Parathyroid adenoma (tissue), 2 donors: ENCODE measurements at regions not wholly inside any gene's neighbourhood (a gene's known extent, or its start where the extent isn't known, plus 50 kb on each side); places are given as distances from the start of the nearest gene placed in this dataset.

Experiments
- H2AFZ ChIP-seq: fragments of 300-600 bp; sonication (generic); one replicate; pipeline ENCODE4 v1.7.0; 2017; ENCODE audit warnings: antibody characterized with exemption, mild to moderate bottlenecking
- H3K27ac ChIP-seq: fragments of 300-600 bp; sonication (generic); one replicate; pipeline ENCODE4 v1.7.0; 2017
- H3K27me3 ChIP-seq: fragments of 300-600 bp; sonication (generic); one replicate; pipeline ENCODE4 v1.7.0; 2017; ENCODE audit warnings: low read length; ENCODE audit not compliant: control insufficient read depth, insufficient read depth
- H3K36me3 ChIP-seq: fragments of 300-600 bp; sonication (generic); one replicate; pipeline ENCODE4 v1.7.0; 2017; ENCODE audit warnings: low read length; ENCODE audit not compliant: control insufficient read depth, insufficient read depth
- H3K4me1 ChIP-seq: fragments of 300-600 bp; sonication (generic); one replicate; pipeline ENCODE4 v1.7.0; 2017; ENCODE audit warnings: control low read depth
- H3K4me2 ChIP-seq: fragments of 300-600 bp; sonication (generic); one replicate; pipeline ENCODE4 v1.7.0; 2017; ENCODE audit warnings: low read length
- H3K4me3 ChIP-seq: fragments of 300-600 bp; sonication (generic); one replicate; pipeline ENCODE4 v1.7.0; 2017; ENCODE audit warnings: low read depth, low read length
- H3K79me2 ChIP-seq: fragments of 300-600 bp; sonication (generic); one replicate; pipeline ENCODE4 v1.7.0; 2017; ENCODE audit warnings: control low read depth
- H3K9ac ChIP-seq: fragments of 300-600 bp; sonication (generic); one replicate; pipeline ENCODE4 v1.7.0; 2017; ENCODE audit warnings: mild to moderate bottlenecking
- H3K9me3 ChIP-seq: fragments of 300-600 bp; sonication (generic); one replicate; pipeline ENCODE4 v1.7.0; 2017; ENCODE audit warnings: low read length; ENCODE audit not compliant: control insufficient read depth
- TF ChIP-seq, protein P1 (sequence below): fragments of 300-600 bp; sonication (generic); IDR thresholded peaks from one replicate; pipeline ENCODE4 v1.7.0; 2017; ENCODE audit warnings: antibody characterized with exemption, mild to moderate bottlenecking
- donor health status: primary hyperparathyroidism.

DNA sequence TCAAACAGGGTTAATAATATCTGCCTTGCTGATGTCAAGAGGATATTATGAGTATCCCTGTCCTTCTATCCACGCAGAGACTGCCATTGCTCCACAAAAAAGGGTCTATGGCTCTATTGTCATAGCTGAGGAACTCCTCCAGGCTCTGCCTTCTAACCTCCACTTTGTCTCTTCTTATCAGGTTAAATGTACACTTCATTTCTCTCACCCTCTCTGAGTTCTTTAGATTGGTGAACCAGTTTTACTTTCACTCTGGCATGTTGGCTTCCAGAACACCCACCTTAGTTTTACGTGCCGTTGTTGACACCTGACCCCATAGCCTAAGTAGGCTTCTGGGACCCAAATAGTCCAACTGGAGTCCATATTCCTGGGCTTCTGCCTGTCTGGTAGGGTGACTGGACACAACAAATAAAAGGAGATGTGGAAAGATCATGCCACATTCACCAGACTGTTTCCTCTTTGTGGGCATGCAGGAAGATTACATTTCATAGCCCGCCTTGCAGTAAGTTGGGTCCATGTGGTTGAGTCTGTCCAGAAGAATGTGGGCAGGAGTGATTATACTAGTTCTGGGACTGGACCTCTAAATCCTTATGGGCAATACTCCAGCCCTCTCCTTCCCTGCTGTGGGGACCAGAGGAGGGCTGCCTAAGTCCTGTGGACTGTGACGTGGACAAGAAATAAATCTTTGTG, 350.4 kb upstream of the CLINT1 start:
- Histone ChIP-seq H3K4me2 (no peak overlapping the region), H3K4me1 (no peaks in the 10 kb centered on the region), H3K27ac (no peak overlapping the region), H3K9me3 (no peaks in the 10 kb centered on the region), H3K27me3 (no peaks in the 10 kb centered on the region), H3K36me3 (no peaks in the 10 kb centered on the region), H3K9ac (no peak overlapping the region), H3K4me3 (no peak overlapping the region), H2AFZ (no peak overlapping the region), H3K79me2 (no peaks in the 10 kb centered on the region)
- TF ChIP-seq, protein P1, sequence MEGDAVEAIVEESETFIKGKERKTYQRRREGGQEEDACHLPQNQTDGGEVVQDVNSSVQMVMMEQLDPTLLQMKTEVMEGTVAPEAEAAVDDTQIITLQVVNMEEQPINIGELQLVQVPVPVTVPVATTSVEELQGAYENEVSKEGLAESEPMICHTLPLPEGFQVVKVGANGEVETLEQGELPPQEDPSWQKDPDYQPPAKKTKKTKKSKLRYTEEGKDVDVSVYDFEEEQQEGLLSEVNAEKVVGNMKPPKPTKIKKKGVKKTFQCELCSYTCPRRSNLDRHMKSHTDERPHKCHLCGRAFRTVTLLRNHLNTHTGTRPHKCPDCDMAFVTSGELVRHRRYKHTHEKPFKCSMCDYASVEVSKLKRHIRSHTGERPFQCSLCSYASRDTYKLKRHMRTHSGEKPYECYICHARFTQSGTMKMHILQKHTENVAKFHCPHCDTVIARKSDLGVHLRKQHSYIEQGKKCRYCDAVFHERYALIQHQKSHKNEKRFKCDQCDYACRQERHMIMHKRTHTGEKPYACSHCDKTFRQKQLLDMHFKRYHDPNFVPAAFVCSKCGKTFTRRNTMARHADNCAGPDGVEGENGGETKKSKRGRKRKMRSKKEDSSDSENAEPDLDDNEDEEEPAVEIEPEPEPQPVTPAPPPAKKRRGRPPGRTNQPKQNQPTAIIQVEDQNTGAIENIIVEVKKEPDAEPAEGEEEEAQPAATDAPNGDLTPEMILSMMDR: no peak

DNA sequence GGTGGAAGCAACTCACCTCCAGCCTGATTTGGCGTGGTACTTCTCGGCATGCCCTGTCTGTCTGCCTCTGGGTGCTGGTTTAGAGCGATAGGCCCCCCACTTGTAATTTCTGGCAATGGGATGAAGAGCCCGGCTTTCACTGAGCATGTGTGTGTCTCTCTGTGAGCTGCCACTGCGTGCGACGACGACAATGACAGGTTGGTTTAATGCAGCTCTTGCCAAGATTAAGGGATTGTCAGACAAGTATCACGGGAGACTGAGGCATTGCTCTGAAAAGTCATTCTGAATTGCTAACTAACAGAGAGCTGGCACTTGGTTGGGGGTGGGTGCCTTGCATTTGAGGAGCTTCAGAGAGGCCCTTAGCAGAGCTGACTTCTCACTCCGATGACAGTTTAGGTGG, 348.8 kb upstream of the CLINT1 start:
- Histone ChIP-seq H3K4me3 (no peak overlapping the region), H3K4me2 (no peak overlapping the region), H3K79me2 (no peaks in the 10 kb centered on the region), H3K27me3 (no peaks in the 10 kb centered on the region), H3K9me3 (no peaks in the 10 kb centered on the region), H2AFZ (no peak overlapping the region), H3K36me3 (no peaks in the 10 kb centered on the region), H3K9ac (no peak overlapping the region), H3K27ac (no peak overlapping the region), H3K4me1 (no peaks in the 10 kb centered on the region)
- TF ChIP-seq, protein P1: no peak

DNA sequence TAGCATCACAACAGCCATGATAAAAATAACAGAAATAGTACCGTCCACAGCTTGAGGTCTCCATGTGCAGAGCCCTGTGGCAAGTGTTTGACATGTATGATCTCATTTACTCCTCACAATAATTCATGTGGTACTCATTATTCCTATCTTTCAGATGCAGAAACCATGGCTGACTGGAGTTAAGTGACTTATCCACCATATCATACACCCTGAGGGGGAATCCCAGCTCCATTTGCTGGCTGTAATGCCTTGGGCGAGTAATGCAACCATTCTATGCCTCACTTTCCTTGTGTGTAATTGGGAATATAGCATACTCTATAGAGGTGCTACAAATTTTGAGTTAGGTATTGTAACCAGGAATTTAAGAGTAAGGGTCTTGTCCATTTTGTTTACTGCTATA, 347.0 kb upstream of the CLINT1 start:
- Histone ChIP-seq H3K4me1 (no peaks in the 10 kb centered on the region), H3K36me3 (no peaks in the 10 kb centered on the region), H3K9ac (no peak overlapping the region), H3K27ac (no peak overlapping the region), H3K27me3 (no peaks in the 10 kb centered on the region), H2AFZ (no peak overlapping the region), H3K9me3 (no peaks in the 10 kb centered on the region), H3K4me3 (no peak overlapping the region), H3K79me2 (no peaks in the 10 kb centered on the region), H3K4me2 (no peak overlapping the region)
- TF ChIP-seq, protein P1: no peak

DNA sequence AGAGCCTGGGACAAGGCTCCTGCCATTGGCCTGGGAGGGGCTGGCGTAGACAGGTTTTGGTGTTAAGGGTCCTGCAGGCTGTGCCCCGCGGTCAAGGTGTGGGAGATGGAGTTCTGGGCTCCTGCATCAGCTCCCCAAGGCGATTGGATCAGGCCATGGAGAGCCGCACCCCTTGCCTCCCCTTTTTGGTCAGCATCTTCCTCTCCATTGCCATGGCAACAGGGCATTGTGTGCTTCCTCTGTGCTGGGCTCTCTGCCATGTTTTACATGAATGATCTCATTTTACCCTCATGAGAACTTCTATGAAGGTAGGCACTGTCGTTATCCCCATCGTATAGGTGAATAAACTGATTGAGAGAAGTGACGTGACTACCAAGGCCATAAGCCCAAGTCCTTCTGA, 344.3 kb upstream of the CLINT1 start:
- no peak overlapping the region for H3K4me2 ChIP-seq
- H3K9me3 ChIP-seq: no peaks in the 10 kb centered on the region
- no peak overlapping the region for H2AFZ ChIP-seq
- no peaks in the 10 kb centered on the region for H3K79me2 ChIP-seq
- H3K36me3 ChIP-seq: no peaks in the 10 kb centered on the region
- no peaks in the 10 kb centered on the region for H3K4me1 ChIP-seq
- no peak overlapping the region for H3K9ac ChIP-seq
- H3K27ac ChIP-seq: no peak overlapping the region
- TF ChIP-seq, protein P1: no peak
- no peaks in the 10 kb centered on the region for H3K27me3 ChIP-seq
- no peak overlapping the region for H3K4me3 ChIP-seq

DNA sequence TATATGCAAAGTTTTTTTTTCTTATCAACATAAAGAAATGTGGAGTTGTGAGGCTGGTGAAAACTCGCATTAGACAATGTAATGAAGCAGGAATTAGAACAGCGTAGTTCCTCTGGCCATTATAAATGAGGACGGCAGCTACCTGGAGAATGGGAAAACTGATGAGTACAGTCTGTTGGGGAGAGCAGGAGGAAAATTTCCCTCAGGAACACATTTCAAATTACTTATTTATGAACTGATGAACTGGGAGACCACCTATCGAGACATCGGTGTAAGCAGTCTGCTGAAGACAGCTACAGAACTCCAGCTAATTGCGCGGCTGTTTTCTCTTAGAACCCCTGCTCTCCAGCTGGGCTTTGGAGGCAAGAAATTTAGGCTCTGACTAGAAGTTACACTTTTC, 343.9 kb upstream of the CLINT1 start:
- H3K27me3 ChIP-seq: no peaks in the 10 kb centered on the region
- TF ChIP-seq, protein P1: no peak
- no peak overlapping the region for H2AFZ ChIP-seq
- no peaks in the 10 kb centered on the region for H3K9me3 ChIP-seq
- H3K9ac ChIP-seq: no peak overlapping the region
- H3K4me1 ChIP-seq: no peaks in the 10 kb centered on the region
- H3K27ac ChIP-seq: no peak overlapping the region
- H3K79me2 ChIP-seq: no peaks in the 10 kb centered on the region
- H3K36me3 ChIP-seq: no peaks in the 10 kb centered on the region
- no peak overlapping the region for H3K4me3 ChIP-seq
- H3K4me2 ChIP-seq: no peak overlapping the region
